Tibial artery (tissue), 4 donors: ENCODE measurements at regions not wholly inside any gene's neighbourhood (a gene's known extent, or its start where the extent isn't known, plus 50 kb on each side); places are given as distances from the start of the nearest gene placed in this dataset.

Source experiments
- DNase-seq, 2 donors: peaks; one replicate each; pipeline ENCODE4 v3.0.0-alpha.2; 2019
- H3K27ac ChIP-seq, 2 donors: fragments of 200-600 bp; sonication (generic) in 1 of 2; 1 replicate in 1 of 2; 2 replicates in 1 of 2; pipeline ENCODE4 v1.5.1; 2018 to 2019; ENCODE audit warnings: mild to moderate bottlenecking in 1 of 2
- H3K27me3 ChIP-seq, 2 donors: fragments of 200-600 bp; sonication (generic) in 1 of 2; one replicate each; pipeline versions ENCODE4 v1.5.1 to v1.6.0; 2016 to 2019
- H3K36me3 ChIP-seq, 3 donors: fragments of 200-600 bp; sonication (generic) in 2 of 3; one replicate each; pipeline ENCODE4 v1.5.1; 2016 to 2019; ENCODE audit warnings: mild to moderate bottlenecking in 2 of 3
- H3K4me1 ChIP-seq, 4 donors: fragments of 200-600 bp; sonication (generic) in 2 of 4; 1 replicate in 3 of 4; 2 replicates in 1 of 4; pipeline ENCODE4 v1.5.1; 2016 to 2019
- H3K4me3 ChIP-seq, 2 donors: fragments of 200-600 bp; sonication (generic) in 1 of 2; 1 replicate in 1 of 2; 2 replicates in 1 of 2; pipeline ENCODE4 v1.5.1; 2018 to 2019; ENCODE audit warnings: mild to moderate bottlenecking in 2 of 2
- H3K9me3 ChIP-seq, 3 donors: fragments of 200-600 bp; sonication (generic) in 1 of 3; one replicate each; pipeline ENCODE4 v1.5.1; 2016 to 2019
- CTCF ChIP-seq, 2 experiments: fragments of 200-600 bp in 1 of 2; fragments of 450-650 bp in 1 of 2; IDR thresholded peaks; one replicate each; pipeline ENCODE4 v1.5.1; 2017 to 2019; ENCODE audit warnings: antibody characterized with exemption in 2 of 2, mild to moderate bottlenecking in 1 of 2, moderate library complexity in 1 of 2
- intact Hi-C: fragments of 100-400 bp; cut with DNase I; formaldehyde crosslinking; loops from one replicate; pipeline ENCODE4 v1.15.0; 2023; ENCODE audit warnings: low total_unique reads

DNA sequence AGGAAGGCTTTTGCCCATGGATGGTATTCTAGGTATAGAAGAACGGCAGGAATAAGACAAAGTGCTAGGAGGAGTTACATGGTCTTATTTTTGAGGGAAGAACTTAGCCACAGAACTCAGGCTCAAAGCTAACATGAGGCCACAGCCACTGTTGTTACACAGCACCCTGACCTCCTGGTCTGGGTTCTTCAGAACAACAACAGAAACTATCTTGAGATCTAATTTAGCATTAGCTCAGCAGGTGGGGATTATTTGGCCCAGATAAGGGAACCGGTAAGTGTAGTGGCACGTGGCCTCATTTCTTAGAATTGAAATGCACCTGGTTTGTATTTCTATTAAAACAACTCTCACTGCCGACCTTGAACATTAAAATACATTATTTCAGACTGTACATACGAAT, 1168.7 kb upstream of the SEMA6A start:
- H3K4me1 ChIP-seq, result no peaks in the 10 kb centered on the region
- no peak for TF ChIP-seq CTCF (IDR thresholded peaks at IDR 0.05)
- no peak for DNase-seq
- no peak overlapping the region for H3K27ac ChIP-seq
- intact Hi-C loops, result no loop called here
- H3K27me3 ChIP-seq, result no peaks in the 10 kb centered on the region
- H3K9me3 ChIP-seq, result no peaks in the 10 kb centered on the region
- no peaks in the 10 kb centered on the region for H3K36me3 ChIP-seq
- no peak overlapping the region for H3K4me3 ChIP-seq

DNA sequence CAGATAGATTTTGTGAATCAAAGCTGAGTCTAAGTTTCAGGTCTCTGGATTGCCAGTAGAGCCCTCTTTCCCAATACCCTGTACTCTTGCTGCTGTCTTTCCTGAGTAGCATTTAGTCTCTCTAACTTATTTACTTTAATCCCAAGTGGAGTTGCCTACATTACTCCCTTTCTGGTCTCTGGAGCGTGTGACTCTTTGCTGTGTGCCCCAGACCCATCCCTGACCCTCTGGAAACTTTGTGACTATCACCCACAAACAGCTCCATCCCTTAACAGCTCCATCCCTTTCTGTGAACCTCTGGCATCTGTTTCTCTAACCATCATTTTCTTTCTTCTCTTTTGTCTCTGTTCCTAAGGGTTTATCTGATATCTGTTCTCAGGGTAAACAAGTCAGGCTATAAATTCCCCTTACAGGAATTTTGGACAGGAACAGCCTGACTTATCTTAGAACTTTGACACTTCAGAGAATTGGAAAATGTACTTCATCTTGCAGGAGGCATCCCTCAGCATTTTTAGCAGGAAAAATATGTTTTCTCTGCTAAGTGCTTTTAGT, 1167.1 kb upstream of the SEMA6A start:
- no peak for DNase-seq
- Histone ChIP-seq H3K27ac (no peak overlapping the region), H3K36me3 (no peaks in the 10 kb centered on the region), H3K27me3 (no peaks in the 10 kb centered on the region), H3K9me3 (no peaks in the 10 kb centered on the region), H3K4me3 (no peak overlapping the region), H3K4me1 (no peaks in the 10 kb centered on the region)
- intact Hi-C loops, result no loop called here
- no peak for TF ChIP-seq CTCF (IDR thresholded peaks at IDR 0.05)

DNA sequence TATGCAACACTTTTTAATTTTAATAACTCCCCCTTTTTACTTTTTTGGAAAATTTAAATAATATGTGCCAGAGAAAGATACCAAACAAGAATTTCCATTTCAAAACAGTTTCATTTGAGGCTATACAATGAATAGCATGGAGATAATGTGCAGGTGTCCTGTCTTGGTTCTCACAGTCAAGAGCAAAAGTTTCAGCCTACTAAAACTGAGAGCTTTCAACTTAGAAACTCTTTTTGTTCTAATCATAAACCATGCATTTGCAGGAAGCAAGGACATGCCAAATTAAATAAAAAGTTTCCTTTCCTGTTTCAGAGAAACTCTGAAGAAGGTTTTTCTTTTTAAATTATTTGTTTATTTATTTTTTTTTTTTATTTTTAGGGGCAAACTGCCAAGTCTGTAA, 1165.6 kb upstream of the SEMA6A start:
- intact Hi-C loops, result no loop called here
- no peaks in the 10 kb centered on the region for H3K36me3 ChIP-seq

DNA sequence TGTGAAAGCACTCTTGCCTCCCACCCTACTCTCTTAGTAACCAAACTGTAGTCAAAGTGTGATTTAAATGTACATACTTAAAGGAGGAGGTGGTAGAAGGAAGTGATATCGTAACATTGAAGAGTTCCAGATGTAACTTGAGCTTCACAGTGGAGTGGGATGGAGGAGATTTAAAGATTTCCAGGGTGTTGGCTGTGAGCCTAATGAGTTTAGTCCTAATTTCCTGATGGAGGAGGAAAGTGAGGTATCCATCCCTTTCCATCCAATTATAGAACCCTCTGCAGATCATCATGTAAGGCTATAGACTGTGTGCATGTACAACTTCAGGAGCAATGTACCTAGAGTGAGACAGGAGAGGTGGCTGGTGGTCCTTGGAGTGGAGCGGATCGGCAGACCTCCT, 1163.9 kb upstream of the SEMA6A start:
- DNase-seq, result no peak
- Histone ChIP-seq H3K27me3 (no peaks in the 10 kb centered on the region), H3K27ac (no peak overlapping the region), H3K4me1 (no peaks in the 10 kb centered on the region), H3K9me3 (no peaks in the 10 kb centered on the region), H3K4me3 (no peak overlapping the region), H3K36me3 (no peaks in the 10 kb centered on the region)
- no peak for TF ChIP-seq CTCF (IDR thresholded peaks at IDR 0.05)
- intact Hi-C loops, result no loop called here

More for the DNA sequence above, 1165.6 kb upstream of the SEMA6A start:
- Histone ChIP-seq H3K4me1 (no peaks in the 10 kb centered on the region), H3K4me3 (no peak overlapping the region), H3K9me3 (no peaks in the 10 kb centered on the region), H3K27ac (no peak overlapping the region), H3K27me3 (no peaks in the 10 kb centered on the region)
- no peak for TF ChIP-seq CTCF (IDR thresholded peaks at IDR 0.05)
- DNase-seq, result no peak

DNA sequence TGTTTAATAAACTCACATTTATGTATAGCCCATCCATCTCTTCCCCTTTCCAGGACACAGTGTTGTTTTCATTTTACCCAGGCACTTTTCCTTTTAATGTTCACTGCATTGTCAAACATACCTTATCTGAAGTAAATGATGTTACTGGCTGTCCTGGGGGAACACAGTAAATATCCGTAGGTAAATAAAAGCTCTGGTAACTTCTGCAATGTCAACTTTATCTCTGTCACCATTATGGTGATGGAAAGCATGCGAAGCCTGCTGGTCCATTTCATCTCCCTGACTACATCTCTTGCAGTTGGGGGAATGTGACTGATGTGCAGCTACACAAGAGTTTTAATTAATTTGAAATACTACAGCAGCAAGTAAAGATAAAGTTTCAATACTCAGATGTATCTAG, 1162.1 kb upstream of the SEMA6A start:
- Histone ChIP-seq H3K27me3 (no peaks in the 10 kb centered on the region), H3K9me3 (no peaks in the 10 kb centered on the region), H3K4me1 (no peaks in the 10 kb centered on the region), H3K27ac (no peak overlapping the region), H3K4me3 (no peak overlapping the region), H3K36me3 (no peaks in the 10 kb centered on the region)
- intact Hi-C loops, result no loop called here
- no peak for DNase-seq
- no peak for TF ChIP-seq CTCF (IDR thresholded peaks at IDR 0.05)

DNA sequence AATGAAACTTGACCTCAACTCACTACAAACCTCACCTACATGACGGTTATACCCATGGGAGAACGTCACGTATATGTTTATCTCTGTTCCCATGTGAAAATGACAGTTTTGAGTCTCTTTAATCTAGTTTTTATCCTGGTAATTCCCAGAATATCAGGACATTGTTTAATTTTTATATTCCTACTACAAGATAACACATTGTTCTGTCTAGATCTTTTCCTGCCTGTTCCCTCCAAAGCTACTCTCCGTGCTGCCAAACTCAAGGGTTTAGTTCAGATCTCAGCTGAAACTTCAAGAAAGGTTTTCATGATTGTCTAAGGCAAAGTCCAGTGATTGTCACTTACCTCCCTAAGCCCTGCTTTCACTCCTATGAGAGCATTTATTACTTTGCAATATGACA, 1159.4 kb upstream of the SEMA6A start:
- H3K27ac ChIP-seq, result no peak overlapping the region
- H3K9me3 ChIP-seq, result no peaks in the 10 kb centered on the region
- H3K4me1 ChIP-seq, result no peaks in the 10 kb centered on the region
- no peak overlapping the region for H3K4me3 ChIP-seq
- no peaks in the 10 kb centered on the region for H3K36me3 ChIP-seq
- no peak for TF ChIP-seq CTCF (IDR thresholded peaks at IDR 0.05)
- DNase-seq, result no peak
- intact Hi-C loops, result no loop called here
- no peaks in the 10 kb centered on the region for H3K27me3 ChIP-seq
